H9 (cell line): ENCODE measurements at regions not wholly inside any gene's neighbourhood (a gene's known extent, or its start where the extent isn't known, plus 50 kb on each side); places are given as distances from the start of the nearest gene placed in this dataset.
A peak's percentile ranks its signal among the peaks of the same experiment; 100 is the strongest.

Source experiments
- DNase-seq: peaks from one replicate; pipeline ENCODE4 v3.0.0-alpha.2; 2017
- H2AFZ ChIP-seq: one replicate; pipeline ENCODE4 v1.6.1; 2013; ENCODE audit warnings: mild to moderate bottlenecking, low read length, control low read depth, moderate library complexity
- H2AK5ac ChIP-seq: 2 replicates; pipeline ENCODE4 v1.6.1; 2013; ENCODE audit warnings: low read length, control low read depth, mixed read lengths; ENCODE audit not compliant: insufficient read length
- H2BK120ac ChIP-seq: one replicate; pipeline ENCODE4 v1.6.1; 2013; ENCODE audit warnings: low read depth, mild to moderate bottlenecking, low read length, control low read depth, inconsistent platforms; ENCODE audit not compliant: poor library complexity, severe bottlenecking
- H2BK12ac ChIP-seq: 2 replicates; pipeline ENCODE4 v1.6.1; 2013; ENCODE audit warnings: low read length, control low read depth, mixed read lengths, low read depth; ENCODE audit not compliant: insufficient read length
- H2BK15ac ChIP-seq: 2 replicates; pipeline ENCODE4 v1.6.1; 2013; ENCODE audit warnings: low read depth, low read length, control low read depth
- H2BK20ac ChIP-seq: one replicate; pipeline ENCODE4 v1.6.1; 2013; ENCODE audit warnings: low read depth, mild to moderate bottlenecking, low read length, control low read depth, inconsistent platforms; ENCODE audit not compliant: poor library complexity, severe bottlenecking
- H2BK5ac ChIP-seq: 2 replicates; pipeline ENCODE4 v1.6.1; 2013; ENCODE audit warnings: low read length, control low read depth, mixed read lengths; ENCODE audit not compliant: insufficient read length
- H3K14ac ChIP-seq: 2 replicates; pipeline ENCODE4 v1.6.1; 2013; ENCODE audit warnings: low read length, control low read depth; ENCODE audit not compliant: insufficient read depth
- H3K18ac ChIP-seq: 2 replicates; pipeline ENCODE4 v1.6.1; 2013; ENCODE audit warnings: low read depth, mild to moderate bottlenecking, mixed read lengths, low read length, control low read depth; ENCODE audit not compliant: insufficient read length
- H3K23ac ChIP-seq: 2 replicates; pipeline ENCODE4 v1.6.1; 2013; ENCODE audit warnings: low read length, control low read depth, mixed read lengths, low read depth; ENCODE audit not compliant: insufficient read length
- H3K23me2 ChIP-seq: 2 replicates; pipeline ENCODE4 v1.6.1; 2013; ENCODE audit warnings: low read depth, mild to moderate bottlenecking, mixed read lengths, low read length, control low read depth; ENCODE audit not compliant: insufficient read length, poor library complexity, severe bottlenecking
- H3K27ac ChIP-seq: 2 replicates; pipeline ENCODE4 v1.5.1; 2013; ENCODE audit warnings: low read length, control low read depth, mixed read lengths, low read depth; ENCODE audit not compliant: insufficient read length
- H3K27me3 ChIP-seq: 2 replicates; pipeline ENCODE4 v1.6.1; 2013; ENCODE audit warnings: low read length, control low read depth, inconsistent platforms; ENCODE audit not compliant: insufficient read depth
- H3K4ac ChIP-seq: 2 replicates; pipeline ENCODE4 v1.6.1; 2013; ENCODE audit warnings: low read depth, mild to moderate bottlenecking, control low read depth, inconsistent platforms, low read length, moderate library complexity
- H3K4me1 ChIP-seq: 2 replicates; pipeline ENCODE4 v1.6.1; 2013; ENCODE audit warnings: low read length, control low read depth, inconsistent platforms; ENCODE audit not compliant: insufficient read depth
- H3K4me2 ChIP-seq: 2 replicates; pipeline ENCODE4 v1.6.1; 2013; ENCODE audit warnings: low read length, control low read depth, mixed read lengths; ENCODE audit not compliant: insufficient read length, insufficient read depth
- H3K56ac ChIP-seq: 2 replicates; pipeline ENCODE4 v1.6.1; 2013; ENCODE audit warnings: low read depth, mild to moderate bottlenecking, mixed read lengths, low read length, control low read depth; ENCODE audit not compliant: insufficient read length
- H3K79me1 ChIP-seq: 2 replicates; pipeline ENCODE4 v1.6.1; 2013; ENCODE audit warnings: low read depth, mild to moderate bottlenecking, moderate library complexity, low read length, control low read depth, inconsistent platforms; ENCODE audit not compliant: insufficient read depth, poor library complexity, severe bottlenecking
- H3K79me2 ChIP-seq: 2 replicates; pipeline ENCODE4 v1.6.1; 2013; ENCODE audit warnings: low read length, control low read depth, inconsistent platforms; ENCODE audit not compliant: insufficient read depth
- H3K9ac ChIP-seq: 2 replicates; pipeline ENCODE4 v1.6.1; 2013; ENCODE audit warnings: low read length, control low read depth, mixed read lengths; ENCODE audit not compliant: insufficient read length; ENCODE audit errors: extremely low read depth
- H3K9me3 ChIP-seq: one replicate; pipeline ENCODE4 v1.6.1; 2013; ENCODE audit warnings: low read depth, low read length, inconsistent platforms; ENCODE audit not compliant: control insufficient read depth
- H3T11ph ChIP-seq: one replicate; pipeline ENCODE4 v1.6.1; 2013; ENCODE audit warnings: mild to moderate bottlenecking, low read length, control low read depth, inconsistent platforms
- H4K20me1 ChIP-seq: one replicate; pipeline ENCODE4 v1.6.1; 2013; ENCODE audit not compliant: control insufficient read depth, insufficient read length, insufficient read depth
- H4K5ac ChIP-seq: 2 replicates; pipeline ENCODE4 v1.6.1; 2013; ENCODE audit warnings: low read depth, mild to moderate bottlenecking, mixed read lengths, low read length, control low read depth; ENCODE audit not compliant: insufficient read length
- H4K8ac ChIP-seq: replicated peaks from 2 replicates; pipeline ENCODE4 v1.6.1; 2013; ENCODE audit warnings: low read length, control low read depth, mixed read lengths, low read depth; ENCODE audit not compliant: insufficient read length
- H4K91ac ChIP-seq: 2 replicates; pipeline ENCODE4 v1.6.1; 2013; ENCODE audit warnings: low read depth, mild to moderate bottlenecking, moderate library complexity, mixed read lengths, low read length, control low read depth; ENCODE audit not compliant: insufficient read length
- H3K27ac Mint-ChIP-seq, 3 experiments: 2 replicates in 2 of 3; 3 replicates in 1 of 3; pipeline ENCODE4 v1.8.0; 2020 to 2021; ENCODE audit warnings: mixed read lengths in 3 of 3, mild to moderate bottlenecking in 1 of 3, moderate library complexity in 1 of 3
- H3K27me3 Mint-ChIP-seq: 2 replicates; pipeline ENCODE4 v1.8.0; 2021; ENCODE audit warnings: low read depth, mild to moderate bottlenecking, moderate library complexity, mixed read lengths
- H3K36me3 Mint-ChIP-seq, 3 experiments: 2 replicates in 2 of 3; 3 replicates in 1 of 3; pipeline ENCODE4 v1.8.0; 2020 to 2021; ENCODE audit warnings: low read depth in 3 of 3, mixed read lengths in 3 of 3; ENCODE audit not compliant: insufficient read depth in 1 of 3
- H3K4me1 Mint-ChIP-seq, 2 experiments: 2 replicates each; pipeline ENCODE4 v1.8.0; 2020; ENCODE audit warnings: mixed read lengths in 2 of 2
- H3K4me3 Mint-ChIP-seq, 2 experiments: 2 replicates in 1 of 2; 3 replicates in 1 of 2; pipeline ENCODE4 v1.8.0; 2020 to 2021; ENCODE audit warnings: mild to moderate bottlenecking in 2 of 2, mixed read lengths in 2 of 2, moderate library complexity in 1 of 2
- H3K9me3 Mint-ChIP-seq, 2 experiments: 2 replicates in 1 of 2; 3 replicates in 1 of 2; pipeline ENCODE4 v1.8.0; 2020; ENCODE audit warnings: mild to moderate bottlenecking in 2 of 2, mixed read lengths in 2 of 2, moderate library complexity in 1 of 2
- CTCF ChIP-seq: fragments of 200-600 bp; sonication (generic); conservative IDR thresholded peaks from 3 replicates; pipeline ENCODE4 v1.8.0; 2021; ENCODE audit warnings: antibody characterized with exemption, mild to moderate bottlenecking
- WGBS: extraction: QIAGEN DNeasy Blood & Tissue Kit; methylation state at CpG from one replicate; pipeline ENCODE4 v1.1.7; 2013; ENCODE audit warnings: missing lambda C conversion rate, low lambda C conversion rate, mixed read lengths; ENCODE audit not compliant: insufficient read length; ENCODE audit errors: extremely low coverage; 5-methylcytosine and 5-hydroxymethylcytosine counted together

GRCh38 chr10:64648915-64649314 is 1127.7 kb downstream of the REEP3 start:
- no CpG with 5 or more reads among the region's 3 CpGs for WGBS
- no peak overlapping the region for H3K27ac ChIP-seq
- Mint-ChIP-seq H3K4me1 (no peaks in the 10 kb centered on the region), H3K9me3 (no peaks in the 10 kb centered on the region), H3K36me3 (no peaks in the 10 kb centered on the region), H3K27ac (no peak overlapping the region), H3K27me3 (no peaks in the 10 kb centered on the region), H3K4me3 (no peak overlapping the region)
- H3K79me1 ChIP-seq: no peaks in the 10 kb centered on the region
- no peak overlapping the region for H3K18ac ChIP-seq
- no peaks in the 10 kb centered on the region for H3K79me2 ChIP-seq
- no peak overlapping the region for H4K5ac ChIP-seq
- no peaks in the 10 kb centered on the region for H3K4me1 ChIP-seq
- peak; percentile 36 for DNase-seq
- no peak overlapping the region for H3K14ac ChIP-seq
- H3K23me2 ChIP-seq: no peaks in the 10 kb centered on the region
- no peak overlapping the region for H2AFZ ChIP-seq
- H3K9me3 ChIP-seq: no peaks in the 10 kb centered on the region
- no peak overlapping the region for H4K8ac ChIP-seq
- H3K9ac ChIP-seq: no peak overlapping the region
- TF ChIP-seq CTCF: peak; percentile 52
- H2AK5ac ChIP-seq: no peak overlapping the region
- H3K4ac ChIP-seq: no peak overlapping the region
- no peak overlapping the region for H2BK20ac ChIP-seq
- no peak overlapping the region for H2BK5ac ChIP-seq
- no peaks in the 10 kb centered on the region for H4K20me1 ChIP-seq
- no peak overlapping the region for H3K23ac ChIP-seq
- no peak overlapping the region for H4K91ac ChIP-seq
- no peak overlapping the region for H3K56ac ChIP-seq
- no peak overlapping the region for H2BK12ac ChIP-seq
- no peak overlapping the region for H2BK120ac ChIP-seq
- H3T11ph ChIP-seq: no peak overlapping the region
- no peak overlapping the region for H3K4me2 ChIP-seq
- H2BK15ac ChIP-seq: no peak overlapping the region
- H3K27me3 ChIP-seq: no peaks in the 10 kb centered on the region
